Caco-2 (cell line): ENCODE measurements at regions not wholly inside any gene's neighbourhood (a gene's known extent, or its start where the extent isn't known, plus 50 kb on each side); places are given as distances from the start of the nearest gene placed in this dataset.

Experiments used
- BruUV-seq: library from RNA; stranded (reverse); fragments of 400-500 nt; replicated peaks from 2 replicates; lab custom pipeline; 2021; lab: Mats Ljungman, UMichigan
- CTCF ChIA-PET: fragments of 300-600 bp; sonication (Branson Sonifier 250); formaldehyde crosslinking; loops from one replicate; lab custom pipeline; 2022; ENCODE audit warnings: antibody characterized with exemption; lab: Charles Lee
- POLR2A ChIA-PET: fragments of 300-600 bp; sonication (Branson Sonifier 250); formaldehyde crosslinking; loops from one replicate; lab custom pipeline; 2022; ENCODE audit warnings: antibody characterized with exemption; lab: Charles Lee
- DNase-seq, 2 experiments: peaks; one replicate each; pipeline versions ENCODE4 v3.0.0 to v3.0.0-alpha.2; 2020 to 2022
- H3K27me3 ChIP-seq: replicated peaks from 2 replicates; pipeline ENCODE4 v1.6.0; 2011; ENCODE audit warnings: low read length; ENCODE audit not compliant: control insufficient read depth, insufficient read depth
- H3K36me3 ChIP-seq: 2 replicates; pipeline ENCODE4 v1.5.1; 2011; ENCODE audit warnings: low read length; ENCODE audit not compliant: control insufficient read depth, insufficient read depth
- H3K4me1 ChIP-seq: fragments of 250-450 bp; sonication (Bioruptor Pico); 2 replicates; pipeline ENCODE4 v1.5.1; 2020; ENCODE audit warnings: mild to moderate bottlenecking
- H3K4me3 ChIP-seq: 2 replicates; pipeline ENCODE4 v1.5.1; 2011; ENCODE audit warnings: low read depth, mild to moderate bottlenecking, control low read depth, low read length
- H3K9me3 ChIP-seq: fragments of 250-450 bp; sonication (Bioruptor Pico); 2 replicates; pipeline ENCODE4 v1.5.1; 2020; ENCODE audit warnings: mild to moderate bottlenecking, moderate library complexity
- H3K27ac Mint-ChIP-seq: one replicate; pipeline ENCODE4 v1.8.0; 2022; ENCODE audit warnings: mixed read lengths; ENCODE audit not compliant: unreplicated experiment
- H3K27me3 Mint-ChIP-seq: one replicate; pipeline ENCODE4 v1.8.0; 2022; ENCODE audit warnings: mixed read lengths; ENCODE audit not compliant: insufficient read depth, unreplicated experiment
- H3K36me3 Mint-ChIP-seq: one replicate; pipeline ENCODE4 v1.8.0; 2022; ENCODE audit warnings: mild to moderate bottlenecking, mixed read lengths; ENCODE audit not compliant: insufficient read depth, unreplicated experiment
- H3K4me1 Mint-ChIP-seq: one replicate; pipeline ENCODE4 v1.8.0; 2022; ENCODE audit warnings: low read depth, mixed read lengths; ENCODE audit not compliant: unreplicated experiment
- H3K4me3 Mint-ChIP-seq: one replicate; pipeline ENCODE4 v1.8.0; 2022; ENCODE audit warnings: mild to moderate bottlenecking, moderate library complexity, mixed read lengths; ENCODE audit not compliant: unreplicated experiment
- H3K9me3 Mint-ChIP-seq: one replicate; pipeline ENCODE4 v1.8.0; 2022; ENCODE audit warnings: mixed read lengths; ENCODE audit not compliant: unreplicated experiment
- intact Hi-C: fragments of 100-400 bp; cut with micrococcal nuclease; formaldehyde crosslinking; loops from one replicate; pipeline ENCODE4 v1.10.0; 2022; ENCODE audit not compliant: unreplicated experiment
- TF ChIP-seq, protein P1 (sequence below), 2 experiments: fragments of 200-600 bp in 1 of 2; IDR thresholded peaks; 1 replicate in 1 of 2; 2 replicates in 1 of 2; pipeline versions ENCODE4 v1.5.1 to v1.8.0; 2011 to 2022; ENCODE audit warnings: antibody characterized with exemption in 1 of 2, control low read depth in 1 of 2, inconsistent platforms in 1 of 2, low read depth in 1 of 2, low read length in 1 of 2, mild to moderate bottlenecking in 1 of 2, moderate library complexity in 1 of 2; ENCODE audit not compliant: insufficient read depth in 1 of 2, severe bottlenecking in 1 of 2, unreplicated experiment in 1 of 2

- H3K36me3 ChIP-seq, result no peaks in the 10 kb centered on the region
- H3K27me3 Mint-ChIP-seq, result peaks cover 5% of the 10 kb centered on the region
- ChIA-PET CTCF (no interaction called here), POLR2A (no interaction called here)
- no peaks in the 10 kb centered on the region for H3K4me1 ChIP-seq
- no peaks in the 10 kb centered on the region for H3K36me3 Mint-ChIP-seq
- H3K27me3 ChIP-seq, result no peaks in the 10 kb centered on the region
- no TSS peak for BruUV-seq
- H3K4me3 ChIP-seq, result no peak overlapping the region
- H3K4me1 Mint-ChIP-seq, result peaks cover 6% of the 10 kb centered on the region
- H3K9me3 ChIP-seq, result peaks cover 7% of the 10 kb centered on the region; the same call in 1 of the 2 replicates
- H3K4me3 Mint-ChIP-seq, result no peak overlapping the region
- H3K27ac Mint-ChIP-seq, result no peak overlapping the region
- DNase-seq, result no peak
- peaks cover 8% of the 10 kb centered on the region for H3K9me3 Mint-ChIP-seq
- TF ChIP-seq, protein P1, sequence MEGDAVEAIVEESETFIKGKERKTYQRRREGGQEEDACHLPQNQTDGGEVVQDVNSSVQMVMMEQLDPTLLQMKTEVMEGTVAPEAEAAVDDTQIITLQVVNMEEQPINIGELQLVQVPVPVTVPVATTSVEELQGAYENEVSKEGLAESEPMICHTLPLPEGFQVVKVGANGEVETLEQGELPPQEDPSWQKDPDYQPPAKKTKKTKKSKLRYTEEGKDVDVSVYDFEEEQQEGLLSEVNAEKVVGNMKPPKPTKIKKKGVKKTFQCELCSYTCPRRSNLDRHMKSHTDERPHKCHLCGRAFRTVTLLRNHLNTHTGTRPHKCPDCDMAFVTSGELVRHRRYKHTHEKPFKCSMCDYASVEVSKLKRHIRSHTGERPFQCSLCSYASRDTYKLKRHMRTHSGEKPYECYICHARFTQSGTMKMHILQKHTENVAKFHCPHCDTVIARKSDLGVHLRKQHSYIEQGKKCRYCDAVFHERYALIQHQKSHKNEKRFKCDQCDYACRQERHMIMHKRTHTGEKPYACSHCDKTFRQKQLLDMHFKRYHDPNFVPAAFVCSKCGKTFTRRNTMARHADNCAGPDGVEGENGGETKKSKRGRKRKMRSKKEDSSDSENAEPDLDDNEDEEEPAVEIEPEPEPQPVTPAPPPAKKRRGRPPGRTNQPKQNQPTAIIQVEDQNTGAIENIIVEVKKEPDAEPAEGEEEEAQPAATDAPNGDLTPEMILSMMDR (IDR thresholded peaks at IDR 0.05; ENCODE audit: insufficient read depth in 1 of 2, low read depth in 1 of 2, low read length in 1 of 2, severe bottlenecking in 1 of 2, unreplicated experiment in 1 of 2), result no peak
- intact Hi-C loops, result no loop called here
These were observed 199.6 kb upstream of the OTX2 start for GRCh38 chr14:57009585-57010515.

GRCh38 chr14:57008534-57008933 is 198.3 kb upstream of the OTX2 start:
- H3K4me1 ChIP-seq, result no peaks in the 10 kb centered on the region
- no peaks in the 10 kb centered on the region for H3K27me3 ChIP-seq
- ChIA-PET POLR2A (no interaction called here), CTCF (no interaction called here)
- peaks cover 5% of the 10 kb centered on the region for H3K27me3 Mint-ChIP-seq
- no peak overlapping the region for H3K4me3 ChIP-seq
- H3K4me3 Mint-ChIP-seq, result no peak overlapping the region
- BruUV-seq, result no TSS peak
- DNase-seq, result no peak
- H3K27ac Mint-ChIP-seq, result no peak overlapping the region
- intact Hi-C loops, result no loop called here
- H3K36me3 Mint-ChIP-seq, result no peaks in the 10 kb centered on the region
- TF ChIP-seq, protein P1 (IDR thresholded peaks at IDR 0.05; ENCODE audit: insufficient read depth in 1 of 2, low read depth in 1 of 2, low read length in 1 of 2, severe bottlenecking in 1 of 2, unreplicated experiment in 1 of 2), result no peak
- H3K9me3 Mint-ChIP-seq, result peaks cover 4% of the 10 kb centered on the region
- no peaks in the 10 kb centered on the region; the same call in 1 of the 2 replicates for H3K9me3 ChIP-seq
- H3K36me3 ChIP-seq, result no peaks in the 10 kb centered on the region
- peaks cover 6% of the 10 kb centered on the region for H3K4me1 Mint-ChIP-seq

DNA sequence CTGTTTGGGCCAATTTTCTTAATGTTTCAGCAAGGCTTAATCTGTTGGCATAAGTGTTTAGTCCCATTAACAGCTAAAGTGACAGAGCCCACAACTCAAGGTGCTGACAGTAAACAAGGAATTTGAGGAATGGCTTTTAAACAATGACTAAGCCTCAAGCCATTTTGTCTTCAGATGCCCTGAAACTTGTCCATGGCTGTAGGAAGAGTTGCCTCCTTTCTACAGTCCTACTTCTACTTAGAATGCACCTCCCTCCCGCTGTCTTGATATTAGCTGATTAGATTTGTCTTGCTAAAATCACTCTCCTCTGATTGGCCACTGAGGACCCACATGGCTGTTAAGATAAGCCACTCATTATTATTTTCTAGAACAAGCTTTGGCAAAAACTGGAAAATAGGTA is 188.4 kb upstream of the OTX2 start:
- no peak overlapping the region for H3K4me3 Mint-ChIP-seq
- TF ChIP-seq, protein P1 (IDR thresholded peaks at IDR 0.05; ENCODE audit: insufficient read depth in 1 of 2, low read depth in 1 of 2, low read length in 1 of 2, severe bottlenecking in 1 of 2, unreplicated experiment in 1 of 2), result no peak
- H3K4me1 Mint-ChIP-seq, result peaks cover 27% of the 10 kb centered on the region
- no TSS peak for BruUV-seq
- no peaks in the 10 kb centered on the region for H3K36me3 Mint-ChIP-seq
- H3K27me3 ChIP-seq, result no peaks in the 10 kb centered on the region
- POLR2A ChIA-PET, result no interaction called here
- H3K9me3 ChIP-seq, result no peaks in the 10 kb centered on the region
- H3K4me1 ChIP-seq, result peaks cover 6% of the 10 kb centered on the region; the same call in 1 of the 2 replicates
- intact Hi-C loops, result no loop called here
- DNase-seq, result no peak
- H3K27me3 Mint-ChIP-seq, result peaks cover 2% of the 10 kb centered on the region
- no peak overlapping the region for H3K4me3 ChIP-seq
- H3K9me3 Mint-ChIP-seq, result no peaks in the 10 kb centered on the region
- H3K36me3 ChIP-seq, result no peaks in the 10 kb centered on the region
- CTCF ChIA-PET, result no interaction called here
- H3K27ac Mint-ChIP-seq, result no peak overlapping the region
